NCI-H345 (cell line): ENCODE measurements at regions not wholly inside any gene's neighbourhood (a gene's known extent, or its start where the extent isn't known, plus 50 kb on each side); places are given as distances from the start of the nearest gene placed in this dataset.

Experiments used
- DNase-seq: peaks from one replicate; lab custom pipeline; 2025; lab: John Stamatoyannopoulos, UW

DNA sequence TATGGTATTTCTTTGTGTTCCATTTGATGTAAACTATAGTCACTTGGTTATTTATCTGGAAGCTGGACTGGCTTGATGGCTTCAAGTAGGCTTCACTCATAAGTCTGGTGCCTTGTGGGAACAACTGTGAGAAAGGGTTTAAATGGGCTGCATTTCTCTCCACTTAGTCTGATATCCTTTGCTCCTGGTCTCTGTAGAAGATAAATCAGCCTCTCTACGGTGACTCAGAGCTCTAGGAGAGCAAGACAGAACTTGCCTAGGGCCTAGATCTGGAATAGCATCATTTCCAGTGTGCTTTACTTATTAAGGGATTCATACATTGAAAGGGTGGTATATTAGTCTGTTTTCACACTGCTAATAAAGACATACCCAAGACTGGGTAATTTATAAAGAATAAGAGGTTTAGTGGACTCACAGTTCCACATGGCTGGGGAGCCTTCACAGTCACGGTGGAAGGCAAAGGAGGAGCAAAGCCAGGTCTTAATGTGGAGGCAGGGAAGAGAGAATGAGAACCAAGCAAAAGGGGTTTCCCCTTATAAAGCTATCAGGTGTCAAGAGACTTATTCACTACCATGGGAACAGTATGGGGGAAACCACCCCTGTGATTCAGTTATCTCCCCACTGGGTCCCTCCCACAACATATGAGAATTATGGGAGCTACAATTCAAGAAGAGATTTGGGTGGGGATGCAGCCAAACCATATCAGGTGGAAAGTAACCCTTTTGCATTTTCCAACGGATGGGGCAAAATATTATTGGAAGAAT, 1746.4 kb upstream of the PCDH7 start:
- DNase-seq = no peak

DNA sequence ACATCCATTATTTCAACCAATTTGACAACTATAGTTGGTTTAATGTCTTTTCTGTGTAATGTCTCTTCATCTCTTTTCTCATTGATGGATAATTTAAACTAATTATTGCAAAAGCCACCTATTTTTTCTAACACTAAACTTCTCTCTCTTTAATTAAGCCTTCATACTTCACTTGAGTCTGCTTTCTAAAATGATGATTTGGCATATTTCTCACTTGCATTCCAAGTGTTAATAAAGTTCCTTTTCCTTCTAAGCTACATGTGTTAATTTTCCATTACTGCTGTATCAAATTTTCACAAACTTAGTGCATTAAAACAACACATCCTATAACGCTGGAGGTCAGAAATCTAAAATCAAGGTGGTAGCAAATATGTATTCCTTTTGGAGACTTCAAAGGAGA, 1743.8 kb upstream of the PCDH7 start:
- no peak for DNase-seq

DNA sequence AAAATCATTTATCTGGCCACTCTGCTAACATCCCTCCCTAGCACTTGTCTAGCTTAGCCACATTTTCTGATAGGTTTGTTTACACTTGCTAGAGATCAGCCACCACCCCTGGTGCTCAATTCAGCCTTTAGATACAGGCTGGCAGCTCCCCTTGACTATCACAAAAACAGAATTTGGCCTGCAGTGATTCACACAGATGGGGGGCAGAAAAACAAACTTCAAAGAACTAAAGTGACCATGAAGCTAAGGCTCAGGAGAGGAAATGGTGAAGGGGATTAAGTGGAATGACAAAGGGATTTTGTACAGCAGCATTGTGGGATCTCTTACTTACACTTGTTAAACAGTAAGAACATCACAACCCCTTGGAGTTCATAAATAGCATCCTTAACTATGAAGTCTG, 1718.0 kb upstream of the PCDH7 start:
- DNase-seq = peak; percentile 62

DNA sequence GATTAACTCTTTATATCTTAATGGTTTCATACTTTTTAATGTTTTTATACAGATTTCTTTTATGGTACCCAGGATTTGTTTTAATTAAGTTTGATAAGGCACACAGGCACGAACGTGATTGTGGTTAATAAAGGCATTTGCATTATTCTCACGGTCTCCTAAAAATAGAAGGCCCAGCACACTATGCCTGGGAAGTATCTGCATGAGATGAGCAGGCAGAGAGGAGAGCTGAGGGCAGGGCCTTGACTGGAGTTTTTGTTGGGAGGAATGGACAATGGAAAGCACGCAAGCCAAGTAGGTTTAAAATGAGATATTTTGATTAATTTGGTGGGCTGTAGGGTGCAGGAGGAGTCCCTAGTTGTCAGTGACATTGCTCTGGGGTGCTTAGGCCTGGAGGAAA, 1714.3 kb upstream of the PCDH7 start:
- DNase-seq = no peak

DNA sequence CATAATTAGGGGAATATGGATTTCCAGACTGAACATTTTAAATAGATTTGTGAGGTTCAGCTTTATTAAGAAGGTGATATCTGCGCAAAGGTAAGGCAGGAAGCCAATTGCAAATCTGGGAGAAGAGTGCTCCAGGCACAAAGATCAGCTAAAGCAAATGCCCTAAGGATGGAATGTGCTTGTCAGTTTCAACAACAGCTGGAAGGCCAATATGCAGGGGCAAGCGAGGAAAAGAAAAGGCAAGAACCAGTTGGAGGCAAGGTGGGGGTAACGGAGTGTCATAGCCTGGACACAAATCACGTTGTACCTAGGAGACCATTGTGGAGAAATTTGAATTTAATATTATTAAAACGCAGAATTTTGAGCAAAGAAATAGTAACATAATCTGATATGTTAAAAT, 1710.3 kb upstream of the PCDH7 start:
- no peak for DNase-seq

DNA sequence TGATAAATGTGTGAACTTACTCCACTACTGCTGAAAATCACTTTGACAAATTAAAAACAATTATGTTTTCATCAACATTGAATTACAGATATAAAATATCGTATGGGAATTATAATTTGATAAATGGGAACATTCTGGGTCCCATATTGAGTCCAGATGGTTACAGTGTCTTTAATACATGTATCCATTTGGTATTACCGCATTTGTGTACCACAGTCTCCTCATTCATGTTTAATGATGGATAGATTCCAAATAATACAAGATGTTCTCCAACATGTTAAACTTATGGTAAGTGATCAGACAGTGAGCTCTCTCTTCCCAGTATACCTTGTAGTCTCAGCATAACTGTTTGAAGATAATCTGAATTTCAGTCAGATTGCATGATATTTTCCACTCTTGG, 1706.8 kb upstream of the PCDH7 start:
- DNase-seq = no peak

DNA sequence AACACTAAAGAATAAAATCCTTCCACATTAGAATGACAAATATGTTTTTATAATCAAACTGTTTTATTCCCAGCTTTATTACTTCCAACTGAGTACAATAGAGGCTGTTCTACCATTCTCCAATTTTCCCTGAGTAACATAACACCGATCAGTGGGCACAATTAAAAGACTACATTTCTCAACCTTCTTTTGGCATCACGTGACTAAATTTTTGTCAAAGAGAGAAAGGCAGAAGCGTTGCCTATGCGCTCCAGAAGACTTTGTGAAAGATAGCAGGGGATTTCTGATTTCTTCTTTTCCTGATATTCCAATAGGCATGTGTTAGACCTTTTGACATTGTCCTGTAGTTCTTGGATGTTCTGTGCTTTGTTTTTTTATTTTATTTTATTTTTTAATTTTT, 1705.6 kb upstream of the PCDH7 start:
- no peak for DNase-seq

DNA sequence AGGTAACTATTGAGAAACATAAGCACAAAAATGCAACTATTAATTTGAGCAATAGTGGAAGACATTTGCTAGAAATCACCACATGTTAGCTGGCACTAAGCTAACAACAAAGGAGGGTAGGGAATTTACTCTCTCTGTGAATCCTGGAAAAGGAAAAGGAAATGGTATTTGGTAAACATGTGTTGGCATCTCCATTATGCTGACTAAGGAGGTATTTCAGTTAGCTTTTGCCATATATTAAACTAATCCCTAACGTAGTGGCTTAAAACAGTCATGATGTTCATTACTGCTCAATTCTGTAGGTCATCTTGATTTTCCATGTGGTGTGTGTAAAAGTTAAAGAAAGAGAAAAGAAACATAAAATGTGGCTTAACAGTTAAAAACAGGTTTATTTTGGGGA, 1686.5 kb upstream of the PCDH7 start:
- no peak for DNase-seq

DNA sequence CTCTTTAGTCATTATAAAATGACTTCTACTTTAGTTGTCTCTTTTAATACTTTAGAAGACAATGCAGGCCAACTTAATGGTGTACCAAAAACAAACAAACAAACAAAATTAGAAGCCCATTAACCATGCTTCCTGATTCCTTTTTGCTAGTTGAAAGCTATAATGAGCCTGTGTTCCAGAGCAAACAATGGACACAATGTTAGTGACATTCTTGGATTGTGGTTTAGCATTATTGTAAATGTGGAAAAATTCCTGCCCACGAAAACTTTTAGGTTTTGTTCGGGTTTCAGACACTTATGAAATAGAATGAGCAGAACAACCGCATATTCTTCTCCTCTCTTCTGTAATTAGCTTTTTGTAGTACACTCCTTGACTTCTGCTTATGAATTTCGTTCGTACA, 1682.7 kb upstream of the PCDH7 start:
- DNase-seq = no peak

DNA sequence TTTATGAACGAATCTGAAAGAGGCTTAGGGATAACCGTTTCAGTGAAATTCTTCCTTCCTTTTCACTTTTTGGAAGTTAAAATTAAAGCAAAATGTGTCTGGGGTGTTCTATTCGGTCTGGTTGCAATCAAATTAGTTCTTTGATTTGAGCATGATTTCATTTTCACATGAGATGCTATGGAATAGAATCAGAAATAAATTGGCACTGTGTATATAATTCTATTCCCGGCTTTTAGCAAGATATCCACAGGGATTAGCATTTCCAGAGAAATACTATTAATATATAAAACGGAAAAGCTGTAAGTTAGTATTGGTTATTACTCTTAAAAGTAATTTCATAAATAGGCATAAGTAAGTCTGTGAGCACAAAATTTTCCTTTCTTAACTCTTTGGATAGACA, 1676.8 kb upstream of the PCDH7 start:
- no peak for DNase-seq

DNA sequence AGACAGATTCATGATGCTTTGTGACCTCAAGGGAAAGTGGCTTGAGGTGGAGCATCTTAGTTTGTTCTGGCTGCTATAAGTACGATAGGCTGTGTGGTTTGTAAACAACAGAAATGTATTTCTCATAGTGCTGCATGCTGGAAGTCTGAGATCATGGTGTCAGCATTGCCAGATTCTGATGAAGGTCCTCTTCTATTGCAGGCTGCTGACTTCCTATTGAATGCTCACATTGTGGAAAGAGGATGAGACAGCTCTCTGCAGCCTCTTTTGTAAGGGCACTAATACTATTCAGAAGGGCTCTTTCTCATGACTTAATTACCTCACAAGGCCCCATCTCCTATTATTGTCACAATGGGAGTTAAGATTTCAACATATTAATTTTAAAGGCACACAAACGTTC, 1674.0 kb upstream of the PCDH7 start:
- no peak for DNase-seq

DNA sequence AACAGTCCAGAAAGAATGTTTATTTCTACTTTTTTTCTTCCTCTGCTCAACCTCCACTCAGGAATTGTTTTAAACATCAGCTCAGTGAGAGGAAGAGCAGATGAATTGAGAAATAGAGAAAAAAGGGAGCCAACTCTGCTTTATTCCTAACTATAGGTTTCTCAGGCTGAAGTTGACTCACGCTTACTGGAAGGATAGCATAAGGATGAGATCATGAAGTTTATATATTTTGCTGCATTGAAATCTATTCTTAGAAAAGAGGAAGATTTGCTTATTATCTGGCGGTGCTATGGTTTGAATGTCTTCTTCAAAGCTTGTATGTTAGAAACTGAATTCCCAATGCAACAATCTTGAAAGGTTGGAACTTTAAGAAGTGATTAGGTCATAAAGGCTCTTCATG, 1673.4 kb upstream of the PCDH7 start:
- DNase-seq = no peak

DNA sequence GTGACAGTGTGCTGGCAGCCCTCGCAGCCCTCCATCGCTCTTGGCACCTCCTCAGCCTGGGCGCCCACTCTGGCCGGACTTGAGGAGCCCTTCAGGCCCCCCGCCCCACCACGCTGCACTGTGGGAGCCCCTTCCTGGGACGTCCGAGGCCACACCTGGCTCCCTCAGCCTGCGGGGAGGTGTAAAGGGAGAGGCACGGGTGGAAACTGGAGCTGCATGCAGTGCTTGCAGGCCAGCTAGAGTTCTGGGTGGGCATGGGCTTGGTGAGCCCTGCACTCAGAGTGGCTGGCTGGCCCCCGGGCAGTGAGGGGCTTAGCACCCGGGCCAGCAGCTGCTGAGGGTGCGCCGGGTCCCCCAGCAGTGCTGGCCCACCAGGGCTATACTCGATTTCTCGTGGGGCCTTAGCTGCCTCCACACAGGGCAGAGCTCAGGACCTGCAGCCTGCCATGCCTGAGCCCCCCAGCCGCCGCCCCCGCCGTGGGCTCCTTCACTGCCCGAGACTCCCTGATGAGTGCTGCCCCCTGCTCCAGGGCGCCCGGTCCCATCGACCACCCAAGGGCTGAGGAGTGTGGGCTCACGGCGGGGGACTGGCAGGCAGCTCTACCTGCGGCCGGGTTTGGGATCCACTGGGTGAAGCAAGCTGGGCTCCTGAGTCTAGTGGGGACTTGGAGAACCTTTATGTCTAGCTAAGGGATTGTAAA, 1672.7 kb upstream of the PCDH7 start:
- DNase-seq = no peak

DNA sequence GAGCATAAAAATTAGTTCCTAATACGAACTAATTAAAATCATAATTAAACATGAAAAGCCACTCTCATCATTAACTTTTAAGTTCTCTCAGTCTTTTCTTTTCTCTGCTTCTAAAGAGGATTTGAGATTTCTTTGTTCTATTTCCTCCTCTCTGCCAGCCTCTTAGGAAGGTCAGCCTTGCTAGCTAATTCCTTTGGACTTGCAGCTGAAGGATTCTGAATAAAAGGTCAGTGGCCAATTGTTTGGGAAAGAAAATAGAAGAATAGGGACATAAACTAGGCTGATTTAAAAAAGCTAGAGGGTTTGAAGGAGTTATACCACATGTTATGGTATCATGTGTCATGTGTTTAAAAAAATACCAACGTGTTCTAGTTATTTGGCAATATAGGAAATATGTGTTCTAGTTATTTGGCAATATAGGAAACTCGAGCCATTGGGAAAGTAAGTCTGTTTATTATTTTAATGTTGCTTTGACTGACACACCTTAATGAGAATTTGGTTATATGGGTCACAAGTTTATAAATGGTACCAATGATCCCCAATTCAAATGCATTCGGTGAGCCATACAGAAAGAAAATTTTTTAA, 1668.7 kb upstream of the PCDH7 start:
- no peak for DNase-seq

DNA sequence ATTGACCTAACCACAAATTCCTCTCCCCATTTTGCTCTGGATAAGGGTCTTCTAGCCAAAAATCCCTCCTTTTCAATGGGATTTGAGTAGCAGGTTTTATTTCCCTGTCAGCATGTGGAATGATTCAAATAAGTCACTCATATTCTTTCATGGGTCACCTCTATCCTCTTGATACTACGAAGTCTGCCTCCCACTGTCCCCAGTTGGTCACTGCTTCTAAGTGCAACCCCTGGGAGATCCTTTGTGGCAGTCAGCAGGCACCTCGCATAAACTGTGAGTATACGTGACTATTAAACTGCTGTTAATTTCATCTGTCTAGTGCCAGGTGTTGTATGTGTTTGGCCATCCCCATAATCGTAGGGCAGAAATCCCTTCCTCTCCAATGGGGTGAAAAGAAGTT, 1667.9 kb upstream of the PCDH7 start:
- DNase-seq = no peak

DNA sequence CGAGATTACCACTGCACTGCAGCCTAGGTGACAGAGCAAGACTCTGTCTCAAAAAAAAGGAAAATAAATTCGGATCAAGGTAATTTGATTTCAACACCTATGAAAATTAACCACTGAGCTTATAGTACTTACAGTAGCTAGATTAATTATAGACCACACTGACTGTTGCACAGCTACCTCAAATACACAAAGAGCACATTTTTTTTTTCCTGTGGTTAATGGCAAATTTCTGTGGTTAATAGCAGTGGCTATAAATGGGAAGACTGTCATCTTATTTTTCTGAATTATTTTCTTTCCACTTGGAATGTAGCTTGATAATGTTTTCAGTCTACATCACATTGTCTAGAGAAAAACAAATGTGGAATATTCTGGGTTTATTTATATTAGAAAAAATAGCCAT, 1661.6 kb upstream of the PCDH7 start:
- no peak for DNase-seq

DNA sequence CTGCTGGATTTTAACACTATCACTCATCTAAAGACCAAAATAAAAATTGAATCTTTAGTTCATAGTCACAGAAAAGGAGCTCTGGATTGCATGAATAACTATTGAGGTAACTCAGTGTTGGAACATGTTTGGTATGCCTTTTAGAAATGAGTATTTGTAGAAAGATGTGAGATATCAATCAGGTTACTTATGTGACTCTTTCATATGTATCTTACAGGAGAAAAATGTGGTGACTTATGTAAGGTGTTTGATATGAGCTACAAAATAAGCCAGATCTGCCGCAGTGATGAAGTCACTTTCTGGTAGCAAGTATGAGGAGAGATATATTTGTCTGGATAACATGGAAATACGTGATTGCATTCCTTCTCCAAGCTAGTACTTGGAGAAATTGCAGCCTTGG, 1653.3 kb upstream of the PCDH7 start:
- no peak for DNase-seq

DNA sequence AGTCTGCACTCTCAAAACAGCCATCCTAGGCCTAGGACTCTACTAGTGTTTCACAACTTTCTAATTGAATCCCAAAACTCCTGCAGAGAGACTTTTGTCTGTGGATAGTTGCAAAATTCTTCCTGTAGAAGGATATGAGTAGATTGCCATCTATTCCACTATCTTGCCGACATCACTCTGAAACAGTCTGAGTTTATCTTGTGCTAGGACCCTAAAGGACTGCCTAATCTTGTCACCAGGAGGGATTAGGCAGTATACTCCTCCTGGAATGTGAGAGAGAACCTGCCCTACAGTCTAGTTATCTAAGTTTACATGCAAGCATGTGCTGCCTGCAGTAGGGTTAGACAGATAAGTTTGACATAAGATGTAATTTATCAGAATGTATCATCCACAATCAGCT, 1646.6 kb upstream of the PCDH7 start:
- DNase-seq = no peak

DNA sequence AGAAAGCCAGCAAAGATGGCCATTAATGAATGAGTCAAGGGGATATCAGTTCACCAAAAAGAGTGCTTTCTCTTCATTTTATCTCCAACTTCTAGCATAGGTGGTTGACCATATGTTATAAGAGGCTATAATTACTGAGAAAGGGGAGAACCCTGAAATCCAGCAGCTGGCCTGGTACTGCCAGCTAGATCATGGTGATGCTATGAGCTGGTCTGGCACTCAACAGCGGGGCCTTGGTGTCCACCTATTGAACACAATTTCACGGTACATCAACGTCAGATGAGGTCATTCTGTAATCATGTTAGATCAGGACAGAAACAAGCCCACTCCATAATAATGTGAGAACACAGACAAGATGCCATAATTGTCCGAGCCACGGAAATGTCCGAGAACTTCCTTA, 1644.8 kb upstream of the PCDH7 start:
- no peak for DNase-seq

DNA sequence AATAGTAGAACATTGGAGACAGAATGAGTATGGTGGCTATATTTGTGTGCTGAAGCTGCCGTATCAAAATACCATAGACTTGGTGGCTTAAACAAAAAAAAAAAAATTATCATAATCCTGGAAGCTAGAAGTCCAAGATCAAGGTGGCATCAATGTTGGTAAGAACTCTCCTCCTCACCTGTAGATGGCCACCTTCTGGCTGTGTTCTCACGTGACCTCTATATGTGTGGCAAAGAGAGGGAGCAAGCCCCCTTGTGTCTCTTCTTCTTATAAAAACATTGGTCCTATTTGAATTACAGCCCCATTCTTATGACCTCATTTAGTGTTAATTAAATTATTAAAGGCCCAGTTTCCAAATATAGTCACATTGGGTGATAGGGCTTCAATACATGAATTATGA, 1640.9 kb upstream of the PCDH7 start:
- DNase-seq = no peak

DNA sequence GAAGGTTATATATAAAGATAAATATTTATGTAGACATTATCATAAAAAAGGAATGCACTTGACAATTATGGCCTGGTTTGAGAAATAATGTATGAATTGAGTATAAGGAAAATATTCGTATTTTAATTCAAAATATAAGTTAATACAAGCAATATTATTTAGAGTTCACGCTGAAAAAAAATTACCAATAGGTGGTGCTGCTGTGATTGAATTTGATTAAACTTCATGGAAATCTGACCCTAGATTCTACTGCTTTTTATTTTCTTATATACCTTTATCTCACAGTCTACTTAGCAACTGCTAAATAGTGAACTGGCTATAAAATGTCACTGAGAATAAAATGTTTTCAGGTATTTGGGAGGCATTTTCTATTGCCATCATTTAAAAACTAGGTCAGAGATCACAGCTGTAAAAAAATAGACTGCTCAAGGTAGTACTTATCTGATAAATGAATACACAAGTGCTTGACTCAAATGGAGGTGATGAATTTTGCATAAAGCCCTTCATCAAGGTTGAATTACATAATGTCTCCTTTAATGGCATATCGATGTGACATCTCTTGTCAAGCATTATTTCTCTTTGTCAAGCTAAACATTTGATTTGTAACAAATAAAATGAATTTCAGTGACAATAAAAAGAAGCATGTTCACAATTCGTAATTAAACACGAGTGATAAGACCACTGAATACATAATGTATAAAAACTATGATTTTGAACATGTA, 1638.8 kb upstream of the PCDH7 start:
- no peak for DNase-seq

DNA sequence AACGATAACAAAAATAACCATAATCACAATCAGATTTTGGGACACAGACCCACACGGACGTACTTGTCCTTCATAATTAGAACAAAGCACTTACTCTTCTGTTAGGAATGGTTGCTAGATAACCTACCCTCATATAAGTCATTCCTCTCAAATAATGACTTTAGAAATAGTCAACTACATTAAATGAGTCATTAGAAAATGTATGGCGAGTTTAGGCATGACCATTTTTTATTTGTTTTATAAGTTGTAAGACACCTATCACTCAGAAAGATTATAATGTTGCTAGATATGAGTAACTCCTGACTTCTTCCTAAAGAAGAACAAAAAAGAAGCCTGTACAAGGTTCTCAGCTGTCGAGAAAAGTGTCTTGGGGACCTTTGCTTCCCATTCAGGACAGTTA, 1637.5 kb upstream of the PCDH7 start:
- no peak for DNase-seq

DNA sequence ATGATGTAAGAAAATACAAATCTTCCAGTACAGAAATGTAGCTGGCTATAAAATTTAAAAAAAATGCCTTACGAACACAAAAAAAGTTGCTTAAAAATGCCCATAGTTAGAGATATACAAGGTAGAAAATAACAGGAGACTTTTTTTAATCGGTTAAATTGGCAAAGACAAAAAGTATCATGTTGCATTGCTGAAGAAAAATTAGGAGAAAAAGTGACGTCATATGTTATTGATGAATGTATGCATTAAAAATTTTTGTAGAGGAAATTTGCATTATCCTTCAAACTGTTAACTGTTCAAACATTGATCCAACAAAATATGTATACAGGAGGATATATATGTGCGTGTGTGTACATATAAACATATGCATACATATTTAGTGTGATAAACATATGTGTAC, 1634.4 kb upstream of the PCDH7 start:
- no peak for DNase-seq
